ENCODE measurements at regions not wholly inside any gene's neighbourhood (a gene's known extent, or its start where the extent isn't known, plus 50 kb on each side); places are given as distances from the start of the nearest gene placed in this dataset.

- Histone ChIP-seq H3K36me3 (ENCODE audit: control insufficient read depth, insufficient read depth, low read length) (no peaks in the 10 kb centered on the region), H3K4me3 (ENCODE audit: low read depth, low read length) (no peak overlapping the region), H3K27me3 (ENCODE audit: control insufficient read depth, insufficient read depth, low read length) (no peaks in the 10 kb centered on the region), H3K4me1 (ENCODE audit: control insufficient read depth, insufficient read depth, low read length) (peaks cover 17% of the 10 kb centered on the region), H3K9me3 (ENCODE audit: control insufficient read depth, insufficient read depth, low read length) (no peaks in the 10 kb centered on the region), H3K27ac (ENCODE audit: low read depth, low read length) (peak overlapping the region; percentile 74)
- WGBS (ENCODE audit: insufficient coverage), result 67% methylated on average over 2 of the region's 3 CpGs
- DNase-seq (ENCODE audit: low read depth in 4 of 6, low spot score in 6 of 6), result no peak
These were observed 80.0 kb downstream of the NREP start for GRCh38 chr5:111676926-111677415.

- DNase-seq (ENCODE audit: low read depth in 4 of 6, low spot score in 6 of 6), result peak in 1 of 6 donors; percentile 59
These were observed 80.5 kb downstream of the NREP start for GRCh38 chr5:111676466-111676865.

GRCh38 chr5:111675201-111675934 lies 81.6 kb downstream of the NREP start:
- Histone ChIP-seq H3K9me3 (ENCODE audit: control insufficient read depth, insufficient read depth, low read length) (no peaks in the 10 kb centered on the region), H3K4me1 (ENCODE audit: control insufficient read depth, insufficient read depth, low read length) (peaks cover 3% of the 10 kb centered on the region), H3K27me3 (ENCODE audit: control insufficient read depth, insufficient read depth, low read length) (no peaks in the 10 kb centered on the region), H3K4me3 (ENCODE audit: low read depth, low read length) (no peak overlapping the region), H3K36me3 (ENCODE audit: control insufficient read depth, insufficient read depth, low read length) (no peaks in the 10 kb centered on the region), H3K27ac (ENCODE audit: low read depth, low read length) (peak overlapping the region; percentile 68)
- DNase-seq (ENCODE audit: low read depth in 4 of 6, low spot score in 6 of 6), result peak in 2 of 6 donors; percentile 38 to 60
- 57% methylated on average over 1 of the region's 2 CpGs for WGBS (ENCODE audit: insufficient coverage)

More at GRCh38 chr5:111676466-111676865, 80.5 kb downstream of the NREP start:
- no peaks in the 10 kb centered on the region for H3K9me3 ChIP-seq (ENCODE audit: control insufficient read depth, insufficient read depth, low read length)
- peaks cover 13% of the 10 kb centered on the region for H3K4me1 ChIP-seq (ENCODE audit: control insufficient read depth, insufficient read depth, low read length)
- H3K27me3 ChIP-seq (ENCODE audit: control insufficient read depth, insufficient read depth, low read length), result no peaks in the 10 kb centered on the region
- no CpG with 5 or more reads among the region's 1 CpG for WGBS (ENCODE audit: insufficient coverage)
- peak overlapping the region; percentile 74 for H3K27ac ChIP-seq (ENCODE audit: low read depth, low read length)
- H3K36me3 ChIP-seq (ENCODE audit: control insufficient read depth, insufficient read depth, low read length), result no peaks in the 10 kb centered on the region
- H3K4me3 ChIP-seq (ENCODE audit: low read depth, low read length), result no peak overlapping the region

GRCh38 chr5:111673891-111674626 lies 82.9 kb downstream of the NREP start:
- peak overlapping the region; percentile 48 for H3K27ac ChIP-seq (ENCODE audit: low read depth, low read length)
- H3K36me3 ChIP-seq (ENCODE audit: control insufficient read depth, insufficient read depth, low read length), result no peaks in the 10 kb centered on the region
- no peaks in the 10 kb centered on the region for H3K4me1 ChIP-seq (ENCODE audit: control insufficient read depth, insufficient read depth, low read length)
- no peaks in the 10 kb centered on the region for H3K9me3 ChIP-seq (ENCODE audit: control insufficient read depth, insufficient read depth, low read length)
- WGBS (ENCODE audit: insufficient coverage), result 93% methylated on average over 8 of the region's 10 CpGs
- no peaks in the 10 kb centered on the region for H3K27me3 ChIP-seq (ENCODE audit: control insufficient read depth, insufficient read depth, low read length)
- no peak for DNase-seq (ENCODE audit: low read depth in 4 of 6, low spot score in 6 of 6)
- H3K4me3 ChIP-seq (ENCODE audit: low read depth, low read length), result no peak overlapping the region

- WGBS (ENCODE audit: insufficient coverage), result 80% methylated on average over 1 of the region's 2 CpGs
- no peaks in the 10 kb centered on the region for H3K9me3 ChIP-seq (ENCODE audit: control insufficient read depth, insufficient read depth, low read length)
- H3K27me3 ChIP-seq (ENCODE audit: control insufficient read depth, insufficient read depth, low read length), result no peaks in the 10 kb centered on the region
- no peak overlapping the region for H3K27ac ChIP-seq (ENCODE audit: low read depth, low read length)
- H3K4me3 ChIP-seq (ENCODE audit: low read depth, low read length), result no peak overlapping the region
- no peaks in the 10 kb centered on the region for H3K36me3 ChIP-seq (ENCODE audit: control insufficient read depth, insufficient read depth, low read length)
- no peaks in the 10 kb centered on the region for H3K4me1 ChIP-seq (ENCODE audit: control insufficient read depth, insufficient read depth, low read length)
- DNase-seq (ENCODE audit: low read depth in 4 of 6, low spot score in 6 of 6), result no peak
These were observed 84.9 kb downstream of the NREP start for GRCh38 chr5:111672099-111672498.

- H3K4me3 ChIP-seq (ENCODE audit: low read depth, low read length), result no peak overlapping the region
- no CpG with 5 or more reads among the region's 3 CpGs for WGBS (ENCODE audit: insufficient coverage)
These were observed 86.0 kb downstream of the NREP start for GRCh38 chr5:111670826-111671492.

GRCh38 chr5:111668477-111669414 lies 88.2 kb downstream of the NREP start:
- peak in 2 of 6 donors; percentile 50 to 54 for DNase-seq (ENCODE audit: low read depth in 4 of 6, low spot score in 6 of 6)
- no CpG with 5 or more reads among the region's 4 CpGs for WGBS (ENCODE audit: insufficient coverage)
- Histone ChIP-seq H3K27me3 (ENCODE audit: control insufficient read depth, insufficient read depth, low read length) (no peaks in the 10 kb centered on the region), H3K9me3 (ENCODE audit: control insufficient read depth, insufficient read depth, low read length) (no peaks in the 10 kb centered on the region), H3K4me3 (ENCODE audit: low read depth, low read length) (no peak overlapping the region), H3K27ac (ENCODE audit: low read depth, low read length) (no peak overlapping the region), H3K36me3 (ENCODE audit: control insufficient read depth, insufficient read depth, low read length) (no peaks in the 10 kb centered on the region), H3K4me1 (ENCODE audit: control insufficient read depth, insufficient read depth, low read length) (no peaks in the 10 kb centered on the region)

More at GRCh38 chr5:111670826-111671492, 86.0 kb downstream of the NREP start:
- no peaks in the 10 kb centered on the region for H3K4me1 ChIP-seq (ENCODE audit: control insufficient read depth, insufficient read depth, low read length)
- no peaks in the 10 kb centered on the region for H3K9me3 ChIP-seq (ENCODE audit: control insufficient read depth, insufficient read depth, low read length)
- H3K36me3 ChIP-seq (ENCODE audit: control insufficient read depth, insufficient read depth, low read length), result no peaks in the 10 kb centered on the region
- no peak for DNase-seq (ENCODE audit: low read depth in 4 of 6, low spot score in 6 of 6)
- H3K27me3 ChIP-seq (ENCODE audit: control insufficient read depth, insufficient read depth, low read length), result no peaks in the 10 kb centered on the region
- no peak overlapping the region for H3K27ac ChIP-seq (ENCODE audit: low read depth, low read length)

- H3K4me1 ChIP-seq (ENCODE audit: control insufficient read depth, insufficient read depth, low read length), result no peaks in the 10 kb centered on the region
- H3K4me3 ChIP-seq (ENCODE audit: low read depth, low read length), result no peak overlapping the region
- no peak overlapping the region for H3K27ac ChIP-seq (ENCODE audit: low read depth, low read length)
- no peaks in the 10 kb centered on the region for H3K9me3 ChIP-seq (ENCODE audit: control insufficient read depth, insufficient read depth, low read length)
- H3K36me3 ChIP-seq (ENCODE audit: control insufficient read depth, insufficient read depth, low read length), result no peaks in the 10 kb centered on the region
- no peak for DNase-seq (ENCODE audit: low read depth in 4 of 6, low spot score in 6 of 6)
- H3K27me3 ChIP-seq (ENCODE audit: control insufficient read depth, insufficient read depth, low read length), result no peaks in the 10 kb centered on the region
- WGBS (ENCODE audit: insufficient coverage), result 97% methylated on average over 2 of the region's 2 CpGs
These were observed 89.8 kb downstream of the NREP start for GRCh38 chr5:111667128-111667736.

All from spinal cord (tissue), 9 donors.